ENCODE measurements at regions not wholly inside any gene's neighbourhood (a gene's known extent, or its start where the extent isn't known, plus 50 kb on each side); places are given as distances from the start of the nearest gene placed in this dataset.

- Histone ChIP-seq H3K27me3 (replicated peaks; ENCODE audit: insufficient read depth) (no peaks in the 10 kb centered on the region), H3K9me3 (no peaks in the 10 kb centered on the region), H3K36me3 (no peaks in the 10 kb centered on the region), H3K4me3 (no peak overlapping the region), H3K27ac (no peak overlapping the region), H3K4me1 (replicated peaks) (no peaks in the 10 kb centered on the region)
- TF ChIP-seq POLR2A (IDR thresholded peaks at IDR 0.05) = no peak
- no peak for TF ChIP-seq POLR2AphosphoS5 (IDR thresholded peaks at IDR 0.05)
- TF ChIP-seq CTCF (IDR thresholded peaks at IDR 0.05) = no peak
- no peak for DNase-seq (ENCODE audit: low spot score)
- intact Hi-C loops (cut with DNase I) = no loop called here
- 67% methylated on average over 1 of the region's 1 CpG for WGBS
Observed at GRCh38 chr4:33923469-33923868, 2320.8 kb downstream of the ARAP2 start.

DNA sequence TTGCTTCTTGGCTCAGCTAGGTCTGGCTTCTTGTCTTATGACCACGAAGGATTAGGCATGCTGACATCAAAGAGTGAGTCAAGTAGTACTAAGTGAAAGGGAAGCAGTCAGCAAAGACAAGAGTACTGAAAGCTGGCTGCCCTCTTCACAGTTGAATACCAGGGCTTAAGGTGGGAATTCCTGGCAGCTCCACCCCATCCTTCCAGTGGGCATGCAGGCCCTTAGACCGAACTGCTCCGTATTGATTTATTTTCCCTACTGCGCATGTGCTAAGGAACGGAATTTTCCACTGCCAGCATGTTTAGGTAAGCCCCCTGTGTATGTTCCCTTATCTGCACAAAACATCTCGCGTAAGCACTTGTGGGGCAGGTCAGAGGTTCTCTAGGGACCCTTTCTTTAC is 2320.1 kb downstream of the ARAP2 start:
- Histone ChIP-seq H3K36me3 (no peaks in the 10 kb centered on the region), H3K27me3 (replicated peaks; ENCODE audit: insufficient read depth) (no peaks in the 10 kb centered on the region), H3K27ac (no peak overlapping the region), H3K4me3 (no peak overlapping the region), H3K9me3 (no peaks in the 10 kb centered on the region), H3K4me1 (replicated peaks) (no peaks in the 10 kb centered on the region)
- no peak for TF ChIP-seq CTCF (IDR thresholded peaks at IDR 0.05)
- TF ChIP-seq POLR2A (IDR thresholded peaks at IDR 0.05) = no peak
- no peak for TF ChIP-seq POLR2AphosphoS5 (IDR thresholded peaks at IDR 0.05)
- 52% methylated on average over 7 of the region's 7 CpGs for WGBS
- intact Hi-C loops (cut with DNase I) = no loop called here
- no peak for DNase-seq (ENCODE audit: low spot score)

DNA sequence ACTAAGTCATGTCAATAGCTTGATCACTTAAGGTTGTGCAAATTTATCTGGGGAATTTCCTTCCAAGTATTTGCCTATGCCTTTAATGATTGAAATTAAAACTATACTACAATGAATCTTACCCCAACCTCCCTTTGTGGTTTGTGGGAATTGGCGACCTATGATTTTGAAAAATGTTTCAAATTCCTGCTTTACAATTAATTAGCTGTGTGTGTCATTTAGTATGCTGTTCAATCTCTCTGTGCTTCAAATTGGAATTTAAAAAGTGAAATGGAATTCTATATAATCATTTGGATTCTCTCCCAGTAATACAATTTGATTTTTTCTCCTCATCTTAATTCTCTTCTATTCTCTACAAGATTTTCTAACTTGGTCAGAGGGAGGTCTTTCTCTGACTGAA is 2319.5 kb downstream of the ARAP2 start:
- H3K36me3 ChIP-seq = no peaks in the 10 kb centered on the region
- intact Hi-C loops (cut with DNase I) = no loop called here
- H3K4me1 ChIP-seq (replicated peaks) = no peaks in the 10 kb centered on the region
- no peak overlapping the region for H3K4me3 ChIP-seq
- TF ChIP-seq POLR2A (IDR thresholded peaks at IDR 0.05) = no peak
- no peak for TF ChIP-seq CTCF (IDR thresholded peaks at IDR 0.05)
- no peak for TF ChIP-seq POLR2AphosphoS5 (IDR thresholded peaks at IDR 0.05)
- H3K27me3 ChIP-seq (replicated peaks; ENCODE audit: insufficient read depth) = no peaks in the 10 kb centered on the region
- DNase-seq (ENCODE audit: low spot score) = no peak
- H3K27ac ChIP-seq = no peak overlapping the region
- no peaks in the 10 kb centered on the region for H3K9me3 ChIP-seq
- 88% methylated on average over 1 of the region's 1 CpG for WGBS

DNA sequence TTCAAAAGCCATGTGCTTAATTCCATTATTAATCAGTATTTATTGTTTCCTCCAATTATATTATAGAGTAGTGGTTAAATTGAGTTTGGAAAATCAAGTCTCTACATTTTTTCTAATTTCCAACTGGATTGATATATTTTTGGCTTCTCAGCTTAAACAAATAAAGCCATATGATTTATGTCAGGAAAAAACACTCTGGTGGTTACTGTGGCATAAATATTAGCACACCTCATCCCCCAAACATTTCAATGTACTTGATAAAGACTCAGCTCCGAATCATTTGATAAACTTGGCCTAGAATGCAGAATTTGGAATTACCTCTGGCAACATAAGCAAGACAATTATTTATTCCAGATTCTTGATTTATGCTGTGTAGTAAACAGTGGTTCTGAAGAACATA is 2313.8 kb downstream of the ARAP2 start:
- intact Hi-C loops (cut with DNase I) = no loop called here
- 48% methylated on average over 1 of the region's 1 CpG for WGBS
- no peak overlapping the region for H3K4me3 ChIP-seq
- no peak for DNase-seq (ENCODE audit: low spot score)
- H3K27me3 ChIP-seq (replicated peaks; ENCODE audit: insufficient read depth) = no peaks in the 10 kb centered on the region
- H3K36me3 ChIP-seq = no peaks in the 10 kb centered on the region
- no peaks in the 10 kb centered on the region for H3K4me1 ChIP-seq (replicated peaks)
- no peak overlapping the region for H3K27ac ChIP-seq
- no peak for TF ChIP-seq POLR2AphosphoS5 (IDR thresholded peaks at IDR 0.05)
- no peak for TF ChIP-seq CTCF (IDR thresholded peaks at IDR 0.05)
- no peak for TF ChIP-seq POLR2A (IDR thresholded peaks at IDR 0.05)
- H3K9me3 ChIP-seq = no peaks in the 10 kb centered on the region

DNA sequence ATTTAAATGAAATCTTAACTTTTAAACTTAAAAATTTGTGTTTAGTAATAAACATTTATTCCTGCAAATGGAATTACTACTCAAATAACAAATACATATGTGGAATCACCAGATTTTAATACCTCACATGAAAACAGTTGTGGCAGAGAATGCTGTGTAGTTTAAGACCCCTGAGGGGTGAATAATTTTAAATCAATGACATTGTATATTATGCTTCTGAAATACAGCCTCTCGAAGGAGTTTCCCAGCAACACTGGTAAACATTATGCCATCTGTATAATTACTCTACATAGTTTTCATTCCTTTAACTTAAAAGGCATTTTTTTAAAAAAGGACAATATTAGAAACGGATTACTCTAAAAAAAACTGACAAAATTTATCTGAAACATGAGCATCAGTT is 2313.3 kb downstream of the ARAP2 start:
- Histone ChIP-seq H3K4me1 (replicated peaks) (no peaks in the 10 kb centered on the region), H3K4me3 (no peak overlapping the region), H3K36me3 (no peaks in the 10 kb centered on the region), H3K27me3 (replicated peaks; ENCODE audit: insufficient read depth) (no peaks in the 10 kb centered on the region), H3K27ac (no peak overlapping the region), H3K9me3 (no peaks in the 10 kb centered on the region)
- DNase-seq (ENCODE audit: low spot score) = no peak
- intact Hi-C loops (cut with DNase I) = no loop called here
- 74% methylated on average over 2 of the region's 2 CpGs for WGBS
- TF ChIP-seq CTCF (IDR thresholded peaks at IDR 0.05) (no peak), POLR2AphosphoS5 (IDR thresholded peaks at IDR 0.05) (no peak), POLR2A (IDR thresholded peaks at IDR 0.05) (no peak)
